GM21390 (cell line): ENCODE measurements at regions not wholly inside any gene's neighbourhood (a gene's known extent, or its start where the extent isn't known, plus 50 kb on each side); places are given as distances from the start of the nearest gene placed in this dataset.
"Not testable (repeated sequence)": the region's sequence is repeated elsewhere in the genome, so short reads cannot be mapped to it uniquely, and the experiment has no call there.

Source experiments
- ATAC-seq: cut with Tn5 transposase; IDR thresholded peaks from one replicate; pipeline ENCODE4 v1.9.1; 2021; ENCODE audit not compliant: unreplicated experiment

- no peak for ATAC-seq
Observed at GRCh38 chr13:44887515-44887914, 101.8 kb downstream of the NUFIP1 start.

DNA sequence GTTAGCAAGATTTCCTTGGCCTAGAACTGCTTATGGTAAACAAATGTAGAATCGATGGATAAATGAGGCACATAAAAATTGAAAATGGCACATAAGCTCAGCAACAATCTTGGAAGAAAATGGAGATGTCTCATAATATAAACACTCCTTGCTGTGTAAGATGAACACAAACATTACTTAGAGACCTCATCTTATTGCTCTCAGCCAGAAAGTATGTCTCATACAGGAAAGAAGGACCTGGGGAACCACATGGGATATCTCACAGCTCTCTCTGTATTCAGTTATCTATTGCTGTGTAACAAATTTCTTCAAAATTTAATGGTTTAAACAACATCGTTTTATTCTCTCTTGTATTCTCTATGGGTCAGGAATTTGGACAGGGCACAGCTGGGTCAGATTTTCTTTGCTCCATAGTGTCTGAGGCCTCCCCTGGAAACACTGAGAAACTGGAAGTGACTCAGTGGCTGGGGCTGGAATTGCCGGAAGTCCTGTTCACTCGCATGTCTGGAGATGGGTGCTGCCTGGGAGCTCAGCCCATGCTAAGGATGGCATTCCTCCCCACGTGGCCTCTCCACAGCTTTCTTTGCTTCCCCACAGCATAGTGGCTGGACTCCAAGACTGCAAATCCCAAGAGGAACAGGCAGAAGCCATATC, 105.1 kb downstream of the NUFIP1 start:
- no peak for ATAC-seq

DNA sequence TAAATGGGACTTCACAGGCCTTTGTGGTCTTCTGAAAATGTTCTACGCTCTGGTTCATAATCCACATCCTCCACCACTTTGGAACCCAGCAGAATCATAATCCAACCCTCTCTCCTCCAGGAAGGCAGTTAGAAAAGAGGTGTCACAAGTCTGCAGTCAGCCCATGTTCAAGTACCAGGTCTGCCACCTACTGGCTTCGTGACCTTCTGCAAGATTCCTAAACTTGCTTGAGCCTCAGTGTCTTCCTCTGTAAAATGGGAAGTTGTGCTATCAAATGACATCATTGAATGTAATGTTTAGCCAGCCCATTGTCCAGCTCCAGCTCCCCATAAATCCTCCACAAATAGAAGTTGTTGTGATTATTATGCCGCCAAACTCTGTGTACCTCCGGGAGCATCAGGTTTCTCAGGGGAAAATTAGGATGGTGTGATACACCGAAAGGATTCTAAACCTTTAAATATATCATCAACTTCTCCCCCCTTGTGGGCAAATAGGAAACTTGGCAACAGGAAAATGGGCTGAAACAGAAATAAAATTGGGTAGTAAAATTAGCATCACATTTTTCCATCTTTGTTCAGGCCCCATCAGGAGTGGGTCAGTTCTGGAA, 109.7 kb downstream of the NUFIP1 start:
- ATAC-seq, result no peak

GRCh38 chr13:44876782-44877324, 112.4 kb downstream of the NUFIP1 start:
- ATAC-seq, result no peak

DNA sequence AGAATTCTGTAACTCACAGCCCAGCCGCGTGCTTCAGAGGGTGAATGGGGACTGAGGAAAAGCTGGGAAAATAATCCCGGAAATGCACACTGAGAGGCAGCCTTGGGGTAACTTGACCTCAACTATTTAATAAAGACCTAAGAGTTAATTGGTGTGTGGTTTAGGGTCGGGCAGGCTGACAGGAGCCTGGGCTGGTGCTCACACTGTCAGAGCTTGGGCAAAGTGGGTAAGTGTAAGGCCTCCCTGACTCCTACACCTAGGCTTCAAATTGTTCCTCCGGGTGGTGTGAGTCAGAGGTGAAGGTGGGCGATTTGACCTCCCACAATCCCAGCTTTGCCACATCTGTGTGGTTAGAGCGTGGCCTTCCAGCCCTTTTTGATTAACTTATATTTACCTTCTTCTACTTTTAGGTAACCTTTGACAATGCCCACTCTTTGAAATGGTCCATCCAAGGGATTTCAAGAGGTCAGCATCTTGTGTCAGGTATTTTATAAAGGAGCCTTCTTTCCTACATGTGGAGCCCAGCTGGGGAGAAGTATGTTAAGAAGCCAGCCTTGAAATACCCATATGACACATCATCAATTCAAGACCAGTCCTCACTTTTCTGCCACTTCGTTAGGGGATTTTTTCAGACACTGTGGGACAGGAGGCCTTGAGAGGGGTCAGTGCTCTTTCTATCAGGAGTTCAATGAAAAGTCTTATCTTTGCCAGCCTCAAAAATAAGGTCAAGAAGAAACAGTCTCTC, 114.2 kb downstream of the NUFIP1 start:
- ATAC-seq, result no peak

DNA sequence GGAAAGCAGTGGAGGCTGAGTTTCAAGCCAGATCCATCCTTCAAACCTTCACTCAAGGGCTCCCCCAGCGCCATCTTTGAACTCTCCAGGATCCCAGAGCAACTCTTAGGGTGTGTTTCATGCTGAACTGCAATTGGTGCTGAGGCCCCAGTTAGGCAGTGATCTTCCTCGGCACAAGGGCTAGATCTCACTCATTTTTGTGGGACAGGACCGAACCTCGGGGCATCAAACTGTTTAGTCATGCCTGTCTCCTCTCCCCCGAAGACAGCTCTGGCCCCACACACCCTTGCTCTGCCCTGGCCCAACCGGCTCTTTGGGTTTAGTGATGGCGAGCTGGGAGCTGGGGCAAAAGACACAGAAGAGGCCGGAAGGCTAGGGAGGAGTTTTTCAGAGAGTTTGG, 115.1 kb downstream of the NUFIP1 start:
- ATAC-seq, result no peak

- no peak for ATAC-seq
Observed at GRCh38 chr13:44873461-44873860, 115.8 kb downstream of the NUFIP1 start.

- ATAC-seq, result no peak
Observed at GRCh38 chr13:44872751-44873150, 116.5 kb downstream of the NUFIP1 start.

- no peak for ATAC-seq
Observed at GRCh38 chr13:44870456-44870929, 118.8 kb downstream of the NUFIP1 start.

GRCh38 chr13:44869167-44869566, 120.1 kb downstream of the NUFIP1 start:
- ATAC-seq, result no peak

- peak; percentile 93 for ATAC-seq
Observed at GRCh38 chr13:44868397-44868796, 120.9 kb downstream of the NUFIP1 start.

GRCh38 chr13:44867825-44868224, 121.4 kb downstream of the NUFIP1 start:
- no peak for ATAC-seq

DNA sequence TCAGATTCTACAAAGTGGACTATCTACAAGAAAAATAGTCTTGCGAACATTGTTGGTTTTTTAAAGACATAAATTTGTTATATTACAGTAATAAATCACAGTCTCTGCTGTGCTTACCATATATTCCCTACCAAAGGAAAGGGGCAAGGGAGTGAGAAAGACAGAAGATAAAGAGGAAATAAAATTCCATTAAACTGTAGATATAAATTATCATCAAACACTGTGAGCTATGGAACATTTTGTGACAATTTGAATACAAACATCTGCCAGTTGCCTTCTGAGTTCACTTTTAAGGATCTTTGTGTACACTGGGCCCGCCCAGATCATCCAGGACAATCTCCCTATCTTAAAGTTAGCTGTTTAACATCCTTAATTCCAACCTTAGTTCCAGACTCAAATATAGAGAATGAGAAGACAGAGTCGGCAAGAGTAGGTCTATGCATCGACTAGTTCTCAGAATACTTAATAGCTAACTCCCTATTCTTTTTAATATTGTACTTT, 122.8 kb downstream of the NUFIP1 start:
- ATAC-seq, result no peak

DNA sequence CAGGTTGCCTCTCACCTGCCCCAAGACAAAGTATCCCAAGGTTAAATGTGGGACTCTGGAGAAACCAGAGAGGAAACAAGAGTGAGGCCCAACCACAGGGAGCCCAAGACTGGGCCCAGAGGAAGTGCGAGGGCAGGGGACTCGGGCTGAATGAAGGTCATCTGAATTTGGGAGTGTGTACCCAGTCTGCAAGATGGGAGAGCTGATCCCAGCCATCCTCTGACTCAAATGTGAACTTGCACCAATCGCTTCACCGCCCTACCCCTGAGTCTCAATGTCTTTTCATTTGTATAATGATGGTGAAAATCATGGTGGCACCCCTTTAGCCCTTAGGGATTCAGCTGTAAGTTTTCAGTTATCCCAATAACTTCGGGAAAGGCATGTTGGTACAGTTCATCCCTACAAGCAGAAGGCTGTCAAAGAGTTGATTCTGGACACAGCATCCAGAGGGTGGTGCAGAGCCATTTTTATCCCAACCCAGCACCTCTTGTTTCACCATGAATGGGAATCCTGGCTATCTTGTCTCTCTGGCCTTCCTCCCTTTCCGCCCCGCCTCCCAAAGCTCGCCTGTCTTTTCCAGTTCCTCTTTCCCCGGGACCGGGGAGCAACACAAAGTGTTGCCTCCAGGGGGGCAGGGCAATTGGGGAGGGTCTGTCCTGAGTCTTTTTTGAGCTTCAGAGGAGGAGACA, 123.4 kb downstream of the NUFIP1 start:
- no peak for ATAC-seq

GRCh38 chr13:44863641-44864040, 125.6 kb downstream of the NUFIP1 start:
- not testable (repeated sequence) for ATAC-seq

DNA sequence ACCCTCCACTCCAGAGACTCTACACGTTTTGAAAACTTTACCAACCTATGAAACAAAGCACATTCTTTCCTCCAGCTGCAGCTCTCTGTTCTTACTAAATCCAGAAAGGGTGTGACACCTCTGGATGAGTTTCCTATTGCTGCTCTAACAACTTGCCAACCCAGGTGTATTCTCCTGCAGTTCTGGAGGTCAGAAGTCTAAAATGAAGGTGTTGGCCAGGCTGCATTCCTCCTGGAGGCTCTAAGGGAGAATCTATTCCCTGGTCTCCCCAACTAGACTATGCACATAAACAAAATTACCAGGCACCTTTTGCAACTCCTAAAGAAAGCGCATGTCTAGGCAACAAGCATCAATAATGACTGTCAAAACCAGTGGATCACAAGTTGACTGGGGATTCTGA, 128.8 kb downstream of the NUFIP1 start:
- ATAC-seq, result no peak

GRCh38 chr13:44857736-44858135, 131.5 kb downstream of the NUFIP1 start:
- ATAC-seq, result no peak

- ATAC-seq, result no peak
Observed at GRCh38 chr13:44857061-44857460, 132.2 kb downstream of the NUFIP1 start.

GRCh38 chr13:44855860-44856259, 133.4 kb downstream of the NUFIP1 start:
- ATAC-seq, result no peak

DNA sequence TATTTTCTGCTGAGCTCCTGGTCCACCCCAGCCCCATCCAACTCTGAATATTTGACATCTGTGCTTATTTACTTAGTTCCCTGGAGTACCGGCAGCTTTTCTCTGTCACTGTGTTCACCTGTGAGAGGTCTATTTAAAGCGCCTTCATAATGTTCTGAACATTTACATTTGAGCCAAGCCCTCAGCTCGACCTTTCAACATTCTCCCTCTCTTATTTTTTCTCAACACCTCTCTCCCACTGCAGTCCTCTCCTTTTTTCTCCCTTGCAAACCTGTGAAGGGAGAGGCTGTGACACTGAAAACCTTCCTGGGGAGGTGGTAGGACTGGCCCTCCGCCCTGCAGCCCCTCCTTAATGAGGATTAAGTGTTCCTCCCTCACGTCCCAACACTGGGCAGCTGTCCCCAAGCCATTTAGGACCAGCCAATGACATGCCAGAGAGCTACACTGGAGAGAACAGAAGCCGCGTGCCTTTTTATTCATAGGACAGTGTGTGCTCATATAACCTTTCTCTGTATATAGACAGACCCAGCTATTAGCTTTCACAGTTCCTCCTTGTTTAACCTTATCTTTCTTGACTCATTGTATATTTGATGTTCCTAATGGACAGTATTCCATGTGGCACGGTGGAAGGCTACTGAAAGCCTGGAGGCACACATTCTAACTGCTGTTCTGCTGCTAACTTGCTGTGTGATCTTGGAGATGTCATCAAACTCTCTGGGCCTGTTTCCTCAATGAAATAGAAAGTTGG, 134.8 kb downstream of the NUFIP1 start:
- ATAC-seq, result no peak
